ENCODE measurements at regions not wholly inside any gene's neighbourhood (a gene's known extent, or its start where the extent isn't known, plus 50 kb on each side); places are given as distances from the start of the nearest gene placed in this dataset.

- Histone ChIP-seq H3K4me2 (ENCODE audit: low read length) (no peak overlapping the region), H3K9me3 (ENCODE audit: low read length) (no peaks in the 10 kb centered on the region), H3K27ac (ENCODE audit: low read depth, low read length, poor library complexity, severe bottlenecking) (no peak overlapping the region), H2AFZ (ENCODE audit: low read length) (no peak overlapping the region), H3K9me2 (ENCODE audit: insufficient read depth, low read length) (no peaks in the 10 kb centered on the region), H3K4me1 (ENCODE audit: insufficient read depth, low read length, poor library complexity, severe bottlenecking) (no peaks in the 10 kb centered on the region), H3K79me2 (ENCODE audit: insufficient read depth, low read depth, low read length) (no peaks in the 10 kb centered on the region), H4K20me1 (ENCODE audit: insufficient read depth, low read length) (no peaks in the 10 kb centered on the region), H3K4me3 (ENCODE audit: low read depth, low read length, poor library complexity, severe bottlenecking) (no peak overlapping the region), H3K36me3 (ENCODE audit: insufficient read depth, low read length) (no peaks in the 10 kb centered on the region)
- TF ChIP-seq CTCF (conservative IDR thresholded peaks at IDR 0.05; ENCODE audit: low read length) (no peak), EZH2phosphoT487 (IDR thresholded peaks at IDR 0.05; ENCODE audit: borderline replicate concordance, low read depth, low read length) (no peak)
- BruUV-seq (replicated peaks), result no TSS peak
- no peak for DNase-seq (ENCODE audit: low spot score)
- intact Hi-C loops (cut with micrococcal nuclease; ENCODE audit: unreplicated experiment), result no loop called here
- CTCF ChIA-PET (ENCODE audit: unreplicated experiment), result no interaction called here
- POLR2A ChIA-PET, result no interaction called here
Observed at GRCh38 chr1:105005594-105006195, 1256.0 kb downstream of the AMY1C start.

DNA sequence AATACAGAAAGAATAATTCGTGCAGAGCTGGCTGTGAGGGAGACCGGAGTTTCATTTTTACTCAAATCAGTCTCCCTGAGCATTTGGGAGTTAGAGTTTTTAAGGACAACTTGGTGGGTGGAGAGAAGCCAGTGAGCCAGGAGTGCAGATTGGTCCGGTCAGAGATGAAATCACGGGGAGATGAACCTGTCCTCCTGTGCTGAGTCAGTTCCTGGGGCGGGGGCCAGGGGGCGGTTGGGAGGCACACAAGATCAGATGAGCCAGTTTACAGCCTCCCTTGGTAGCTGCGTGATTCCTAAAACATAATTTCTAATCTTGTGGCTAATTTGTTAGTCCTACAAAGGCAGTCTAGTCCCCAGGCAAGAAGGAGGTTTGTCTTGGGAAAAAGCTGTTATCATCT lies 1267.9 kb downstream of the AMY1C start:
- H4K20me1 ChIP-seq (ENCODE audit: insufficient read depth, low read length), result no peaks in the 10 kb centered on the region
- H3K9me3 ChIP-seq (ENCODE audit: low read length), result no peaks in the 10 kb centered on the region
- no peak for DNase-seq (ENCODE audit: low spot score)
- ChIA-PET CTCF (ENCODE audit: unreplicated experiment) (no interaction called here), POLR2A (interaction anchor here (0.7 to 1.9 kb wide), 2 partner anchors 8 to 10 kb away, joined by 3 to 4 read pairs; no protein-coding TSS in a partner anchor)
- intact Hi-C loops (cut with micrococcal nuclease; ENCODE audit: unreplicated experiment), result no loop called here
- no peak overlapping the region for H3K4me3 ChIP-seq (ENCODE audit: low read depth, low read length, poor library complexity, severe bottlenecking)
- no TSS peak for BruUV-seq (replicated peaks)
- H3K79me2 ChIP-seq (ENCODE audit: insufficient read depth, low read depth, low read length), result no peaks in the 10 kb centered on the region
- H3K4me2 ChIP-seq (ENCODE audit: low read length), result no peak overlapping the region
- H2AFZ ChIP-seq (ENCODE audit: low read length), result no peak overlapping the region
- H3K27ac ChIP-seq (ENCODE audit: low read depth, low read length, poor library complexity, severe bottlenecking), result no peak overlapping the region
- TF ChIP-seq CTCF (conservative IDR thresholded peaks at IDR 0.05; ENCODE audit: low read length) (no peak), EZH2phosphoT487 (IDR thresholded peaks at IDR 0.05; ENCODE audit: borderline replicate concordance, low read depth, low read length) (no peak)
- no peaks in the 10 kb centered on the region for H3K36me3 ChIP-seq (ENCODE audit: insufficient read depth, low read length)
- no peaks in the 10 kb centered on the region for H3K9me2 ChIP-seq (ENCODE audit: insufficient read depth, low read length)
- H3K4me1 ChIP-seq (ENCODE audit: insufficient read depth, low read length, poor library complexity, severe bottlenecking), result no peaks in the 10 kb centered on the region

DNA sequence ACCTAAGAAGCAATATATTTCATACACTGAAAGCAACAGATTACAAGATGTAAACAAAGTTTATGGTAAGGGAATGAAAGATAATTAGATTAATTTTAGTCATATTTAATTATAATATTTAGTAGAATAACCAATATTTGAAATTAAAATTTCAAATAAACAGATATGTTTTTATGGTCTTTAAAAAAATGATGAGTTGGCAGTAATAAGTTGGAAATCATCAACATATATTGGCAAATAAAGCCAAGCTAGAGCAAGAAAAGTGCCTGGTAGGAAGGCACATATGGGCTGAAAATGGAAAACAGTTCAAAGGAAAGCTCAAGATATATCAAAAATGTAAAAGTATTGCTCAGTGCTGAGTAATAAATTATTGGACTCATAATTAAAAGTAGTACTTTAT lies 1274.0 kb downstream of the AMY1C start:
- no peak for TF ChIP-seq CTCF (conservative IDR thresholded peaks at IDR 0.05; ENCODE audit: low read length)
- TF ChIP-seq EZH2phosphoT487 (IDR thresholded peaks at IDR 0.05; ENCODE audit: borderline replicate concordance, low read depth, low read length), result no peak
- ChIA-PET CTCF (ENCODE audit: unreplicated experiment) (no interaction called here), POLR2A (no interaction called here)
- no TSS peak for BruUV-seq (replicated peaks)
- H3K4me2 ChIP-seq (ENCODE audit: low read length), result no peak overlapping the region
- no peaks in the 10 kb centered on the region for H3K9me3 ChIP-seq (ENCODE audit: low read length)
- no peaks in the 10 kb centered on the region for H3K4me1 ChIP-seq (ENCODE audit: insufficient read depth, low read length, poor library complexity, severe bottlenecking)
- H4K20me1 ChIP-seq (ENCODE audit: insufficient read depth, low read length), result no peaks in the 10 kb centered on the region
- no peaks in the 10 kb centered on the region for H3K36me3 ChIP-seq (ENCODE audit: insufficient read depth, low read length)
- intact Hi-C loops (cut with micrococcal nuclease; ENCODE audit: unreplicated experiment), result no loop called here
- H3K4me3 ChIP-seq (ENCODE audit: low read depth, low read length, poor library complexity, severe bottlenecking), result no peak overlapping the region
- H3K27ac ChIP-seq (ENCODE audit: low read depth, low read length, poor library complexity, severe bottlenecking), result no peak overlapping the region
- H3K9me2 ChIP-seq (ENCODE audit: insufficient read depth, low read length), result no peaks in the 10 kb centered on the region
- DNase-seq (ENCODE audit: low spot score), result no peak
- no peak overlapping the region for H2AFZ ChIP-seq (ENCODE audit: low read length)
- H3K79me2 ChIP-seq (ENCODE audit: insufficient read depth, low read depth, low read length), result no peaks in the 10 kb centered on the region

All from OCI-LY7 (cell line).